SH-SY5Y (cell line): ENCODE measurements at regions not wholly inside any gene's neighbourhood (a gene's known extent, or its start where the extent isn't known, plus 50 kb on each side); places are given as distances from the start of the nearest gene placed in this dataset.

Source experiments
- GATA2 ChIP-seq: IDR thresholded peaks from 2 replicates; pipeline ENCODE4 v1.6.1; 2011; ENCODE audit warnings: mild to moderate bottlenecking, low read depth, low read length
- GATA3 ChIP-seq: IDR thresholded peaks from 2 replicates; pipeline ENCODE4 v1.6.1; 2011; ENCODE audit warnings: low read depth, mild to moderate bottlenecking, low read length, moderate library complexity

DNA sequence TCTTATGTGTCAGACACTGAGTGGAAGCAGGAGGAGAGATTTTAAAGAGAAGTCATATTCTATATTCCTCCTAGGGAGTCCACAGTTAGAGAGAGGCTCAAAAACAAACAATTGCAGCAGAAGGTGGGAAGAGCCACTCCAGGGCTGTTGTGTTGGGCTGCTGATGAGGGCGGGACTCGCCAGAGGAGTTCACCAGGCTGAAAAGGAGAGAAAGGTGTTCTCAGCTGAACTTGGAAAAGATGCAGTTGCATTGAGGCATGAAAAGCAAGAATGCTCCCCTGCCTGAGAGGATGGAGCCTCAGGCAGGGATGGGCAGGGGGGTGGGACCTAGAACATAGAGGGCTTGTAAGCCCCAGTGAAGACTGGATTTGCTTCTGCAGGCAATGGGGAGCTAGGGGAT is 324.2 kb downstream of the CXCL12 start:
- TF ChIP-seq GATA2, result no peak
- no peak for TF ChIP-seq GATA3
